IMR-90 (cell line): ENCODE measurements at regions not wholly inside any gene's neighbourhood (a gene's known extent, or its start where the extent isn't known, plus 50 kb on each side); places are given as distances from the start of the nearest gene placed in this dataset.

ENCODE experiments used
- ATAC-seq: fragments of 200-7000 bp; cut with Tn5 transposase; 2 replicates; pipeline ENCODE4 v1.9.1; 2020; ENCODE audit warnings: low read depth, mild to moderate bottlenecking, moderate library complexity
- BruUV-seq: library from RNA; stranded (reverse); fragments of 400-500 nt; replicated peaks from 2 replicates; lab custom pipeline; 2021; lab: Mats Ljungman, UMichigan
- CTCF ChIA-PET: fragments of 300-600 bp; formaldehyde crosslinking; extraction: SDS; loops from one replicate; lab custom pipeline; 2021; ENCODE audit warnings: antibody characterized with exemption; lab: Yijun Ruan, JAX
- POLR2A ChIA-PET: fragments of 300-600 bp; sonication (Branson Sonifier 250); formaldehyde crosslinking; loops from one replicate; lab custom pipeline; 2022; ENCODE audit warnings: antibody characterized with exemption; ENCODE audit not compliant: unreplicated experiment; lab: Charles Lee
- DNase-seq: peaks from one replicate; pipeline ENCODE4 v3.0.0; 2013
- H2AFZ ChIP-seq: replicated peaks from 2 replicates; pipeline ENCODE3; 2013; ENCODE audit warnings: low read length, mild to moderate bottlenecking; ENCODE audit not compliant: poor library complexity
- H2AK5ac ChIP-seq: 2 replicates; pipeline ENCODE4 v1.6.1; 2013; ENCODE audit warnings: low read depth, low read length, inconsistent platforms
- H2AK9ac ChIP-seq: replicated peaks from 2 replicates; pipeline ENCODE3; 2013; ENCODE audit warnings: mild to moderate bottlenecking, low read depth, low read length, moderate library complexity; ENCODE audit not compliant: poor library complexity
- H2BK120ac ChIP-seq: 2 replicates; pipeline ENCODE4 v1.6.1; 2013; ENCODE audit warnings: low read depth, low read length, inconsistent platforms
- H2BK15ac ChIP-seq: 3 replicates; pipeline ENCODE4 v1.6.1; 2013; ENCODE audit warnings: low read depth, low read length, inconsistent platforms
- H2BK20ac ChIP-seq: 2 replicates; pipeline ENCODE4 v1.6.1; 2013; ENCODE audit warnings: low read depth, mild to moderate bottlenecking, inconsistent platforms, low read length, moderate library complexity
- H2BK5ac ChIP-seq: 2 replicates; pipeline ENCODE4 v1.6.1; 2013; ENCODE audit warnings: mild to moderate bottlenecking, low read depth, low read length, inconsistent platforms; ENCODE audit not compliant: poor library complexity, severe bottlenecking
- H3K14ac ChIP-seq: replicated peaks from 2 replicates; pipeline ENCODE4 v1.6.1; 2013; ENCODE audit warnings: low read depth, low read length, inconsistent platforms
- H3K18ac ChIP-seq: 2 replicates; pipeline ENCODE4 v1.6.1; 2013; ENCODE audit warnings: low read depth, low read length, control low read depth
- H3K23ac ChIP-seq: 2 replicates; pipeline ENCODE4 v1.6.1; 2013; ENCODE audit warnings: low read depth, low read length, inconsistent platforms
- H3K27ac ChIP-seq: 2 replicates; pipeline ENCODE4 v1.5.1; 2013; ENCODE audit warnings: mild to moderate bottlenecking, control low read depth, low read length; ENCODE audit not compliant: insufficient read depth
- H3K27me3 ChIP-seq: 2 replicates; pipeline ENCODE4 v1.6.1; 2013; ENCODE audit warnings: low read length; ENCODE audit not compliant: control insufficient read depth, insufficient read depth
- H3K36me3 ChIP-seq: 2 replicates; pipeline ENCODE4 v1.6.1; 2013; ENCODE audit warnings: low read length, mixed read lengths; ENCODE audit not compliant: control insufficient read depth, insufficient read depth
- H3K4ac ChIP-seq: 2 replicates; pipeline ENCODE4 v1.6.1; 2013; ENCODE audit warnings: low read depth, low read length, inconsistent platforms
- H3K4me1 ChIP-seq: 2 replicates; pipeline ENCODE4 v1.6.1; 2013; ENCODE audit warnings: low read length, mixed read lengths; ENCODE audit not compliant: control insufficient read depth, insufficient read depth
- H3K4me2 ChIP-seq: 2 replicates; pipeline ENCODE4 v1.6.1; 2013; ENCODE audit warnings: low read depth, mild to moderate bottlenecking, control low read depth, low read length, moderate library complexity
- H3K4me3 ChIP-seq: 2 replicates; pipeline ENCODE4 v1.5.1; 2013; ENCODE audit warnings: low read depth, mild to moderate bottlenecking, control low read depth, low read length, moderate library complexity; ENCODE audit not compliant: insufficient read depth
- H3K56ac ChIP-seq: 2 replicates; pipeline ENCODE4 v1.6.1; 2013; ENCODE audit warnings: low read length, inconsistent platforms; ENCODE audit not compliant: insufficient read depth; ENCODE audit errors: extremely low read depth
- H3K79me1 ChIP-seq, 2 experiments: 2 replicates each; pipeline ENCODE4 v1.6.1; 2013; ENCODE audit warnings: low read length in 2 of 2, inconsistent platforms in 1 of 2, low read depth in 1 of 2
- H3K9ac ChIP-seq: 2 replicates; pipeline ENCODE4 v1.6.1; 2013; ENCODE audit warnings: low read depth, low read length, control low read depth
- H3K9me1 ChIP-seq: 2 replicates; pipeline ENCODE4 v1.6.1; 2013; ENCODE audit warnings: low read length, inconsistent platforms; ENCODE audit not compliant: insufficient read depth
- H3K9me3 ChIP-seq: 2 replicates; pipeline ENCODE4 v1.6.1; 2013; ENCODE audit warnings: low read length; ENCODE audit not compliant: control insufficient read depth, insufficient read depth
- H4K20me1 ChIP-seq: 2 replicates; pipeline ENCODE4 v1.6.1; 2013; ENCODE audit warnings: low read length, inconsistent platforms; ENCODE audit not compliant: insufficient read depth
- H4K5ac ChIP-seq: 2 replicates; pipeline ENCODE4 v1.6.1; 2013; ENCODE audit warnings: mild to moderate bottlenecking, low read depth, low read length, control low read depth
- H4K8ac ChIP-seq, 2 experiments: 2 replicates each; pipeline ENCODE4 v1.6.1; 2013; ENCODE audit warnings: low read depth in 2 of 2, low read length in 2 of 2, control low read depth in 1 of 2, inconsistent platforms in 1 of 2
- H4K91ac ChIP-seq: 2 replicates; pipeline ENCODE4 v1.6.1; 2013; ENCODE audit warnings: low read depth, low read length, inconsistent platforms; ENCODE audit not compliant: insufficient read depth
- RAD21 ChIP-seq: IDR thresholded peaks from 2 replicates; pipeline ENCODE4 v1.6.1; 2012; ENCODE audit warnings: low read length, improper control_type of control experiment
- RCOR1 ChIP-seq: IDR thresholded peaks from 2 replicates; pipeline ENCODE4 v1.6.1; 2012; ENCODE audit warnings: mild to moderate bottlenecking, low read length, improper control_type of control experiment; ENCODE audit not compliant: insufficient replicate concordance
- RFX5 ChIP-seq: IDR thresholded peaks from 2 replicates; pipeline ENCODE4 v1.8.0; 2012; ENCODE audit warnings: low read depth, mild to moderate bottlenecking, low read length, moderate library complexity
- WGBS, 2 experiments: methylation state at CpG; one replicate each; pipeline versions ENCODE4 v1.1.5 to v1.1.7; 2013; ENCODE audit warnings: missing lambda C conversion rate in 2 of 2; ENCODE audit not compliant: insufficient read length in 1 of 2; ENCODE audit errors: extremely low coverage in 2 of 2; 5-methylcytosine and 5-hydroxymethylcytosine counted together
- dilution Hi-C: fragments of 300-500 bp; cut with HindIII; formaldehyde crosslinking; loops from one replicate; pipeline ENCODE4 v1.14.3; 2018; ENCODE audit warnings: low sequenced_read_pairs; ENCODE audit not compliant: unreplicated experiment
- in situ Hi-C: fragments of 300-500 bp; cut with MboI; formaldehyde crosslinking; loops from 3 replicates; pipeline ENCODE4 v1.14.3; 2019; ENCODE audit warnings: low sequenced_read_pairs, inconsistent platforms, mixed read lengths
- intact Hi-C: fragments of 100-400 bp; cut with micrococcal nuclease; formaldehyde crosslinking; loops from 2 replicates; pipeline ENCODE4 v1.10.0; 2022

- Histone ChIP-seq H3K36me3 (no peaks in the 10 kb centered on the region), H3K9me3 (no peaks in the 10 kb centered on the region), H2BK15ac (no peak overlapping the region), H3K4me2 (no peak overlapping the region), H3K9me1 (no peaks in the 10 kb centered on the region), H2AK5ac (no peak overlapping the region), H2BK20ac (no peak overlapping the region), H3K4me1 (no peaks in the 10 kb centered on the region), H2AK9ac (no peak overlapping the region), H3K18ac (no peak overlapping the region), H4K8ac (no peak overlapping the region), H3K4me3 (no peak overlapping the region), H3K23ac (no peak overlapping the region), H3K14ac (no peak overlapping the region), H3K27me3 (peaks cover 2% of the 10 kb centered on the region), H4K91ac (no peak overlapping the region), H3K27ac (no peak overlapping the region), H3K9ac (no peak overlapping the region), H2AFZ (no peak overlapping the region), H2BK120ac (no peak overlapping the region), H3K56ac (no peak overlapping the region), H2BK5ac (no peak overlapping the region), H4K20me1 (no peaks in the 10 kb centered on the region), H3K4ac (no peak overlapping the region), H3K79me1 (no peaks in the 10 kb centered on the region), H4K5ac (no peak overlapping the region)
- CTCF ChIA-PET = no interaction called here
- dilution Hi-C loops (no loop called here), intact Hi-C loops (no loop called here), in situ Hi-C loops (no loop called here)
- DNase-seq = no peak
- no peak for TF ChIP-seq RFX5
- no peak for TF ChIP-seq RAD21
- no peak for TF ChIP-seq RCOR1
- 20% methylated on average over 1 of the region's 9 CpGs; no CpG with 5 or more reads in 1 of the 2 experiments for WGBS, 2 experiments
- POLR2A ChIA-PET = no interaction called here
- ATAC-seq = no peak
- BruUV-seq = no TSS peak
Measured at GRCh38 chr5:175820230-175820629, 51.1 kb upstream of the CPLX2 start.
